ENCODE measurements at regions not wholly inside any gene's neighbourhood (a gene's known extent, or its start where the extent isn't known, plus 50 kb on each side); places are given as distances from the start of the nearest gene placed in this dataset.
"Not testable (repeated sequence)": the region's sequence is repeated elsewhere in the genome, so short reads cannot be mapped to it uniquely, and the experiment has no call there.

- no peak for DNase-seq
Observed at GRCh38 chr12:27133022-27133590, 50.7 kb upstream of the C12orf71 start.

GRCh38 chr12:27140478-27140969 is 58.1 kb upstream of the C12orf71 start:
- DNase-seq: no peak

GRCh38 chr12:27142101-27142721 is 59.8 kb upstream of the C12orf71 start:
- DNase-seq: peak in 34 of 56 donors; percentile 0 to 67 (median 16)

GRCh38 chr12:27143256-27144069 is 61.1 kb upstream of the C12orf71 start:
- no peak for DNase-seq

GRCh38 chr12:27145725-27146124 is 63.3 kb upstream of the C12orf71 start:
- DNase-seq: not testable (repeated sequence)

GRCh38 chr12:27148373-27148772 is 66.0 kb upstream of the C12orf71 start:
- no peak for DNase-seq

GRCh38 chr12:27148791-27149190 is 66.4 kb upstream of the C12orf71 start:
- no peak for DNase-seq

- no peak for DNase-seq
Observed at GRCh38 chr12:27151479-27151878, 69.1 kb upstream of the C12orf71 start.

GRCh38 chr12:27158297-27158696 is 75.9 kb upstream of the C12orf71 start:
- peak in 1 of 56 donors; percentile 1 for DNase-seq

- no peak for DNase-seq
Observed at GRCh38 chr12:27161458-27162228, 79.3 kb upstream of the C12orf71 start.

- no peak for DNase-seq
Observed at GRCh38 chr12:27162229-27162537, 79.8 kb upstream of the C12orf71 start.

GRCh38 chr12:27163048-27163715 is 80.8 kb upstream of the C12orf71 start:
- DNase-seq: no peak

GRCh38 chr12:27163894-27164293 is 80.2 kb upstream of the STK38L start:
- DNase-seq: no peak

- no peak for DNase-seq
Observed at GRCh38 chr12:27164330-27165040, 79.6 kb upstream of the STK38L start.

GRCh38 chr12:27165958-27166357 is 78.1 kb upstream of the STK38L start:
- not testable (repeated sequence) for DNase-seq

GRCh38 chr12:27171494-27171893 is 72.6 kb upstream of the STK38L start:
- not testable (repeated sequence) for DNase-seq

- DNase-seq: no peak
Observed at GRCh38 chr12:27176765-27177164, 67.3 kb upstream of the STK38L start.

- no peak for DNase-seq
Observed at GRCh38 chr12:27177706-27178105, 66.4 kb upstream of the STK38L start.

GRCh38 chr12:27178255-27178654 is 65.8 kb upstream of the STK38L start:
- DNase-seq: no peak

- no peak for DNase-seq
Observed at GRCh38 chr12:27178723-27179399, 65.2 kb upstream of the STK38L start.

Data from nucleus accumbens (tissue), 56 donors.